HFF-Myc (cell line): ENCODE measurements at regions not wholly inside any gene's neighbourhood (a gene's known extent, or its start where the extent isn't known, plus 50 kb on each side); places are given as distances from the start of the nearest gene placed in this dataset.
"Not testable (repeated sequence)": the region's sequence is repeated elsewhere in the genome, so short reads cannot be mapped to it uniquely, and the experiment has no call there.

Experiments used
- DNase-seq: peaks from one replicate; pipeline ENCODE4 v3.0.0-alpha.2; 2011; ENCODE audit warnings: low read depth; ENCODE audit errors: extremely low read depth
- H3K4me3 ChIP-seq: replicated peaks from 2 replicates; pipeline ENCODE4 v1.5.1; 2011; ENCODE audit warnings: low read depth, mild to moderate bottlenecking, control low read depth, low read length
- TF ChIP-seq, protein P1 (sequence below): IDR thresholded peaks from 2 replicates; pipeline ENCODE4 v1.5.1; 2012; ENCODE audit warnings: mild to moderate bottlenecking, low read depth, low read length, control low read depth; ENCODE audit errors: missing control alignments

DNA sequence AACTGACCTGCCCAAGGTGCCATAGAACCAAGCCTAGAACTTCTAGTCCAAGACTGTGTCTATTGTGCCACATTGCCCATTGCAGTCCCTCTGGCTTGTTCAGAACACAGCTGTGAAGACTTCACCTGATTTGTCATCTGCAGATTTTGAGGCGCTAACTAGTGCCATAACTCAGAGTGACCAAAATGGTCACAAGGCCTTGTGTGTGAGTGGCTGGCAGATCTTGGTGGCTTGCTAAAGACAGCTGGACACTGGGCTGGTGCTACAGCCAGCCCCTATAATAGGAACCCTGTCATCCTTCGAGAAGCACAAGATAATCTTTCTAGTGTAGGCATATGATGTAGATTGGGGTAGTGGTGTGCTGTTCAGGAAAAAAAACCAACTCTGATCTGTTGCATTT lies 63.7 kb upstream of the IFNLR1 start:
- TF ChIP-seq, protein P1, sequence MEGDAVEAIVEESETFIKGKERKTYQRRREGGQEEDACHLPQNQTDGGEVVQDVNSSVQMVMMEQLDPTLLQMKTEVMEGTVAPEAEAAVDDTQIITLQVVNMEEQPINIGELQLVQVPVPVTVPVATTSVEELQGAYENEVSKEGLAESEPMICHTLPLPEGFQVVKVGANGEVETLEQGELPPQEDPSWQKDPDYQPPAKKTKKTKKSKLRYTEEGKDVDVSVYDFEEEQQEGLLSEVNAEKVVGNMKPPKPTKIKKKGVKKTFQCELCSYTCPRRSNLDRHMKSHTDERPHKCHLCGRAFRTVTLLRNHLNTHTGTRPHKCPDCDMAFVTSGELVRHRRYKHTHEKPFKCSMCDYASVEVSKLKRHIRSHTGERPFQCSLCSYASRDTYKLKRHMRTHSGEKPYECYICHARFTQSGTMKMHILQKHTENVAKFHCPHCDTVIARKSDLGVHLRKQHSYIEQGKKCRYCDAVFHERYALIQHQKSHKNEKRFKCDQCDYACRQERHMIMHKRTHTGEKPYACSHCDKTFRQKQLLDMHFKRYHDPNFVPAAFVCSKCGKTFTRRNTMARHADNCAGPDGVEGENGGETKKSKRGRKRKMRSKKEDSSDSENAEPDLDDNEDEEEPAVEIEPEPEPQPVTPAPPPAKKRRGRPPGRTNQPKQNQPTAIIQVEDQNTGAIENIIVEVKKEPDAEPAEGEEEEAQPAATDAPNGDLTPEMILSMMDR, result no peak
- DNase-seq, result no peak
- H3K4me3 ChIP-seq, result no peak overlapping the region

DNA sequence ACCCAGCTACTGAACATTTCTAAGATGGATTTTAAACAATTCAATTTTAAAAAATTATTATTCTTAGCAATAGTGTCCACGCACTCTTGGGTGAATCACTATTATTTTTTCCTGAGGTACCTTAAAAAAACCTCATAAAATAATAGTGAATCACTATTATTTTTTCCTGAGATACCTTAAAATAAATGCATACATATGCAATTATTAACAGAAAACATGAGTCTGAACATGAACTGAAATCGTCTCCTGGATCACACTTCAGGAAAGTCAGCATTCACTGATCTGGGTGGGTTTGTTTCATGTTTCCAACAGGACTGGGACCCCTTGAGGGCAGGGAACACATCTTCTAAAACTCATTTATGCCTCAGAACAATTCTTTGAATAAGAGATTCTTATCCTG lies 63.1 kb upstream of the IFNLR1 start:
- H3K4me3 ChIP-seq, result no peak overlapping the region
- TF ChIP-seq, protein P1, result no peak
- DNase-seq, result no peak

DNA sequence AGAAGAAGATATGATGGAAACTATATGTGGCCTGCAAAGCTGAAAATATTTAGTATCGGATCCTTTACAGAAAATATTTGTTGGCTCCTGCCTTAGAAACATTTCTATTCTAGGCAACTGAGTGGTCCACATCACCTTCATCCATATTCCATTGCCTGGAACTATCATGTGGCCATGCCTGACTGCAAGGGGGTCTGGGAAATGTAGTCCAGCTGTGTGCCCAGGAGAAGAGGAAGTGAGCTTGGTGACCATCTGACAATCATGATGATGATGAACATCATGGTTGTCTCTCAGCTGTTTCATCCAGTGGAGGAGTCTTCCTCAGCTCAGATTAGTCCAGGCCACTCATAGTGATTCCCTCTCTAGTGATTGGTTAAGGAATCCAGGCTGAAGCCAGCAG lies 61.8 kb upstream of the IFNLR1 start:
- no peak overlapping the region for H3K4me3 ChIP-seq
- TF ChIP-seq, protein P1, result no peak
- no peak for DNase-seq

DNA sequence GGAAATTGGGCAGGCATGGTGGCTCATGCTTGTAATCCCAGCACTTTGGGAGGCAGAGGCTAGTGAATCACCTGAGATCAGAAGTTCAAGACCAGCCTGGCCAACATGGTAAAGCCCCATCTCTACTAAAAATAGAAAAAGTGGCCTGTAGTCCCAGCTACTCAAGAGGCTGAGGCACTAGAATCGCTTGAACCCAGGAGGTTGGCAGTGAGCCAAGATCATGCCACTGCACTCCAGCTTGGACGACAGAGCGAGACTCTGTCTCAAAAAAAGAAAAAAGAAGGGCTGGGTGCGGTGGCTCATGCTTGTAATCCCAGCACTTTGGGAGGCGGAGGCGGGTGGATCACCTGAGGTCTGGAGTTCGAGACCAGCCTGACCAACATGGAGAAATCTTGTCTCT lies 60.2 kb upstream of the IFNLR1 start:
- not testable (repeated sequence) for H3K4me3 ChIP-seq, DNase-seq

DNA sequence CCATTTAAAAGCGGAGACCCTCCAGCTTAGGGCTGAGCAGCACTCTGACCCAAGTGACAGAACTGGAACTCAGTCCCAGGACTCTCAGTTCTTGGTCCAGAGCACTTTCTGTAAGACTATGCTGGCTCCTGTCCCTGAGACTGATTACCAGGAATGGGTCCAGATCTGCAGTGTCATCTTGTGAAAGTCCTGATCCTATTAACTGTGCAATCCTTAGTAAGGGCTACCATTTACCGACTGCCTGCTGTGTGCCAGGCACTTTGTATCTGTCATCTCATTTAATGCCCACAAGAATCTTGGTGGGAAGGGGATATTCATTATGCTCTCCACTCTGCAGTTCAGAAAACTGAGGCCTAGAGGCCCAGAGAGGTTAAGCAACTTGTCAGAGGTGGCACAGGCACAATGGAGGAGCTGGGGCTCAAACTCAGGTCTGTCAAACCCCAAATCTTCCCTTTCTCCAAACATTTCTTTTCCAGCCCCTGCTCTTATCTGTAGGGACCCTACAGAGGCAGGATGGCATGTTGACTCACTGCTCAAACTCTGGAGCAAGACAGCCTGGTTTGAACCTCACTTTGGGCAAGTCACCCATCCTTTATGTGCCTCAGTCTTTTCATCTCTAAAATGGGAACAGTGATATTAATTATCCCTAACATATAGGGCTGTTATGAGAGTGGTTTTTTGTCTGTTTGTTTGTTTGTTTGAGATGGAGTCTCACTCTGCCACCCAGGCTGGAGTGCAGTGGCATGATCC lies 57.6 kb upstream of the IFNLR1 start:
- no peak for DNase-seq
- H3K4me3 ChIP-seq, result no peak overlapping the region
- TF ChIP-seq, protein P1, result no peak

DNA sequence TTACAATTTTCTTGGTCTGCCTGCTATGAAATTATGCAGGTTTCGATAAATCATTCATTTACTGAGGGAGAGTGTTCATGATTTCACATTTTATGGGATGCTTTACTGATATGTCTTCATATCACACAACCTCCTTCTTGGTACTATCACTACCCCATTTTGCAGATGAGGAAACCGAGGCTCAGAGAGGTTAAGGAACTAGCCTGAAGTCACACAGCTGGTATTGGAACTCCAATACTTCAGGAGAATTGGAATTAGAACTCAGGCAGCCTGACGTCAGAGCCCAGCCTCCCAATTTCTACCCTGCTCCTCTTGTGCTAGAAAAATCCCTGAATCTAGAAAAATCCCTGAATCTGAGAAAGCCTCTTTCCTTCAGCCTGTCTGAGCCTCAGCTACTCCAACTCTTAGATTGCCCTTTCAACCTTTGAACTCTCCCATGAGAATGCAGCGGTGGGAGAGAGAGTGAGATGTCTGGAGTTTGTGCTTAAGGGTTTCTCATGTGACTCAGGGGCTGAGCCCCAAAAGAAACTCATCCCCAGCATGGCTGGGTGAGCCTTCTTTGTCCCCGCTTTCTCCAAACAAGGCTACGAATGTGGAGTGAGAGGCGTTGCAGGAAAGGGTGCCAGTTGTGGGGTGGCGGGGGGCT lies 50.8 kb upstream of the IFNLR1 start:
- TF ChIP-seq, protein P1, result no peak
- no peak for DNase-seq

DNA sequence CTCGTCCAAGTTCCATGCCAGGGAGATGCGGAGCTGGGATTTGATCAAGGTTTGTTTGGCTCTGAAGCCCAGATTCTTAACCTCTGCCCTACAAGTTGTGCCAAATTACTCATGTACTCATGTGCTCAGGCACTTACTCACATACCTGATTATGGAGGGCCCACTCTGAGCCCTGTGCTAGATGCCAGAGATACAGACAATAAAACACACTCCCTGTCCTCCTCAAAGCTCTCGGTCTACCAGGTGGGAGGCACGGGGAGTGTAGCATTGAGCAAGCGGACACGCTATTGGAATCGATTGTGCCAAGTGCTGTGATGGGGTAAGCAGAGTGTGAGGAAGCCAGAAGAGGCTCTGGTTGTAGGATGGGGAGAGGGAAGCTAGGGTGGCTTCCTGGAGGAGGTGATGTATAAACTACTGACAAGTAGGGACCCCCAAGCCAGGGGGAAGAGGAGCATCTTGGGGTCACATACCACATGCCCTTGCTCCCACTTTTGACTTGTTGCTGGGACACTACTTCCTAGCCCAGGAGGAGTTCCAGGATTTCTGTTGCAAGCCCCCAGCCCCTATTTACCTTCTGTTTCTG lies 49.8 kb upstream of the IFNLR1 start:
- no peak overlapping the region for H3K4me3 ChIP-seq
- TF ChIP-seq, protein P1, result no peak
- no peak for DNase-seq

More for the DNA sequence above, 50.8 kb upstream of the IFNLR1 start:
- no peak overlapping the region for H3K4me3 ChIP-seq
